ENCODE measurements at regions not wholly inside any gene's neighbourhood (a gene's known extent, or its start where the extent isn't known, plus 50 kb on each side); places are given as distances from the start of the nearest gene placed in this dataset.
"Not testable (repeated sequence)": the region's sequence is repeated elsewhere in the genome, so short reads cannot be mapped to it uniquely, and the experiment has no call there.

- DNase-seq: no peak
Measured at GRCh38 chr9:79492092-79493009, 79.4 kb upstream of the TLE4 start.

- DNase-seq: not testable (repeated sequence)
Measured at GRCh38 chr9:79500196-79500864, 71.4 kb upstream of the TLE4 start.

- no peak for DNase-seq
Measured at GRCh38 chr9:79501546-79501945, 70.2 kb upstream of the TLE4 start.

- DNase-seq: no peak
Measured at GRCh38 chr9:79507801-79508200, 64.0 kb upstream of the TLE4 start.

DNA sequence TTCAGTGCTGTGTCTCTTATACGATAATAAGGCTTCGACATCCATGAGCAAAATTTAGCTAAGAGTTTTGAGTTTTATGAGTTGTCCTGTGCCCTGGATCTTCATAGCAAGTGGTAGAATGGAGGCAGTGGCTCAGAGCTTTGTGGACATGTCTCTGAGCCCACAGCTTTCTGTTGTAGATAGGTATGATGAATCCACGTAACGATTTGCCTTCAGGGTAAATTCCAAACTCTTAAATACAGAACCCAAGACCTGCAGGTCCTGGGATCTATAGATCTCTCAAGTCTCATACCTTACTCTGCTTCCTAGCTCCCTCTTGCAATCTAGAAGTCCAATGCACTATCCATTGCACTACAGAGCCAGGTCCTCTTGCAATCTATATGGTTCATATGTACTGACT lies 59.5 kb upstream of the TLE4 start:
- DNase-seq: no peak

Measured in inflammatory macrophage treated with lipopolysaccharide for 4 hours (primary cell).